ENCODE measurements at regions not wholly inside any gene's neighbourhood (a gene's known extent, or its start where the extent isn't known, plus 50 kb on each side); places are given as distances from the start of the nearest gene placed in this dataset.

DNA sequence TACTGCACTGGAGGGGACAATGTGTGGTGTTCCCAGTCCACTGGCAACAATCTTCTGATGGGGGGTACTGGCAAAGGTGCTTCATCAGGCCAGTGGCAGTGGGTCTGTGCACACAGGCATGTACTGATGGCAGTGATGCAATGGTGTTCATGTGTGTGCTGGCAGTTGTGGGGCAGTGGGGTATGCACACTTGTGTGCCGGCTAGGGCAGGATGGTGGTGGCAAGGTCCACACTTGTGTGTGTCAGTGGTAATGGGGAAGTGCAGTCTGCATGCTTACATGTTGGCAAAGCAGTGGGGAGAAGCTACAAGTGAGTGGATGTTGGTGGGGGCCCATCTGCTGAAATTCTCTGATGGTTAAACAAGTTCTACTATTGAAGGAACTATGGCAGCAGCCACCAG, 504.6 kb upstream of the ZNF462 start:
- no peak for DNase-seq

DNA sequence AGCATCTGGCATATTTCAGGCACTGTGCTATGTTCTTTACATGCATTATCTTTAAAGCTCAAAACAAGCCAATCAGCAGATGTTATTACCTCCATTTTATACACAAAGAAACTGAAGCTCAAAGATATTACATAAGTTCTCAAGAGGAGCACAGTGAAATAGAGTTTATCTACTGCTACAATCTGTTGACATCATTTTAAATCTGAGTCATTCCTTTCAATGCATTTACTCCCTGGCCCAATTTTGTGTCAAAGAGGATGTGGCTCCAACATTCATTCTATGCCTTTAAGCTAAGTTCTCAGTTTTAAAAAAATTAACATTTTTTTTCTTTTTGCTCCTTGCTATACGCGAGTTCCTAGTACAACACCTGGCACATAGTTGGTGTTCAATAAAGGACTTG, 486.3 kb upstream of the ZNF462 start:
- no peak for DNase-seq

DNA sequence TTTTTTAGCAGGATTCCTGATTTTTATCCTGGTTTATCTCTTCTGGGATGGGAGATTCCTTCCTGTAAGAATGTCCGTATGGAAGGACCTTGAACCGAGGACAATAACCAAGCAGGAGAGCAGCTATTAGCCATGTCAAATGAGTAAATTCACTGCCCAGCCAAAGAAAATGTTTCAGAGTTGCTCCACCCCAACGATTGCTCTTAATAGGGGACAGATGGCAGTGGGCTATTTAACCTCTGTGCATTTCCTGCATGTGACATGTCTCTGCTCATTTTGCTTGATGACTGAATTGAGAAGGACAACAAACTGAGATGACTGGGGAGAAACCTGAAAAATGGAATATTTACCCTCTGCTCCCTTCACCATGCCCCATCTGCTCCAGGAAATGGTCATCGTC, 479.9 kb upstream of the ZNF462 start:
- DNase-seq: no peak

DNA sequence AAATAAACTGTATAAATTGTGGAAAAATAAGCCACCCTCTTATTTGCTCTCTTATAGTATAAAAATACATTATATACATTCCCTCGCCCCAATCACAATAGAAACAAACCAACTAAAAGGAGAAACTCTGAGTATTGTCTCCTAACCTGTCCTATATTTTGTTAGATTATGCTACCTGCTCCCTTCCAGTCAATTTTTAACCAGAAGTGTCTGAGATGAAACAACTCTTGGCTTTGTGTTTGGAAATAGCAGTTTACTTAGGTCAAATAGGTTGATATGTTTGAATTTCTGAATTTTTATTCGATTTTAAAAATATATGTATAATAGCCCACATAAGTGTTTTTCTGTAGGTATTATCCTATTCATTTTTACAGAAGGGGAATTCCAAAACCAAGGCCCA, 475.0 kb upstream of the ZNF462 start:
- no peak for DNase-seq

DNA sequence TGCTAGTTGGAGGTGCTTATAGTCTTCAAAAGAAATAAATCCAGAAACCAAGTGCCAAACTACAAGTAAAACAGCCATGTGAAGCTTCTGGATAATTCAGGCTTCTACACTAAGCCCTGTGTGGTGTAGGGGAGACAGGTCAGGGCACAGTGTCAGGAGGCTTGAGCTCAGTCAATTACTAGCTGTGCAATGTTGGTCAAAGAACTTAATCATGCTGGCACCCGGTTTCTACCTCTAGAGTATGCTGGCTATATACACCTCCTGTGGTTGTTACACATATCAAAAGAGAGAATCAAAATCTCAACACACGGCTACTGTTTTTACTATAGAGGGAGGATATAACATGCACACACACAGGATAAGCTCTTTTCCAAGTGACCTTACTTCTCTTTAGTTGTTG, 469.7 kb upstream of the ZNF462 start:
- DNase-seq: no peak

- DNase-seq: no peak
These were observed 462.8 kb upstream of the ZNF462 start for GRCh38 chr9:106400170-106400569.

DNA sequence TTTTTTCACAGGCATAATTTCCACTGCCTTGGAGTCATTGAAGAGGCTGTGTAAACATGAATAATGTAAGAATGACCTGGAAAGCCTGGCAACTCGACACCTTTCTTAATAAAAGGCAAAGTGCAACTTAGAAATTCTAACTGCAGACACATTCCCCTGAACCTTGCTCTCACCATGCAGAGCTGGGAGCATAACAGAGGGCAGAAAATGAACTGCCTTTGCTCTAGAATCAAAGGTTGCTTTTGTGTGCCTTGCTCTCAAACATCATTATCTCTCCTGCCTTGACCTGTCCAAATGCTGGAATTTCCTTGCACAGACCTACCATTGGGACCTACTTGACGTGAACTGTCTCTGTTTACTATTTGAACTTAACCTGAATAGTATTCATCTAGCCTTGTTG, 462.0 kb upstream of the ZNF462 start:
- no peak for DNase-seq

GRCh38 chr9:106403081-106403480, 459.9 kb upstream of the ZNF462 start:
- no peak for DNase-seq

- DNase-seq: no peak
These were observed 458.8 kb upstream of the ZNF462 start for GRCh38 chr9:106404137-106404536.

DNA sequence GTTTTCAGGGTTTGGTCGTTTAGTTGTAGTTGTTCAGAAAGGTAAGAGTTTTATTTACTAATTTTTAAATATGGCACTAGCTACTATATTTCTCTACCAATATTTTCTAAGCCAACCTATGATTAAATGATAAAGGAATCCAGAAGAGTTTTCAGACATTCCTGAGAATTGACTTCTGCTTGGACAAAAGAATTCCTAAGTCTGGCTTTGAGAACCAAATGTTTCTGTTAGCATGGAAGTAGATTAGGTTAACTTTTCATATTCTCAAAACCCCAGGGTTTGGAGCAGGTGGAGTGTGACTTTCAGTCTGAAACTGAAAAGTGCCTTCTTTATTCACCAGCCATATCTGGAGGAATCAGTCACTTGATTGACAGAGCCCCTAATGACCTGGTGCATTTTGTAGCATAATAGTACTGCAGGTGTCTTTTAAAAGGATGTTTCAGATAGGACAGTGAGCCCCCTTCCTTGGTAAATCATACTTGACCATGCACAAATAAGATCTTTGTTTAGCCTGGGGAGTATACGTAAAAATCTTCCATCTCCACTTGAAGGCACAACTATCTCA, 457.0 kb upstream of the ZNF462 start:
- no peak for DNase-seq

DNA sequence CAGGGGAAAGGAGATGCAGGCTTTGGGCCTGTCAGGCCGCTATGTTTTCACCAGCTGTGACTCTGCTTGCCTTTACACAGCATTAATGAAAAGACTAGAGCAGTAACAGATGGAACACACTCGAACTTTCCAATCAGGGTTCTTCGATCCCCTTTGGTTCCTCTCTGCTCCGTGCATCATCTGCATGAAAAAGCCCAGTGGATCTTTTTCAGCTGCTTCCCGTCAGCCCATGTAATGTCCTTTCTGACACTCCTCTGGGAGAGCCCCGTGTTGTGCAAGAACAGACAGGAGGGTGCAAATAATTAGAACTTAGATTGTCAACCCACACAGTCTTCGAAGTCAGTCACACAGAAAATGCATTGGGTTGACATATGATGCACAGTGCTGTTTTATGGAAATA, 448.9 kb upstream of the ZNF462 start:
- no peak for DNase-seq

- no peak for DNase-seq
These were observed 445.3 kb upstream of the ZNF462 start for GRCh38 chr9:106417685-106418084.

DNA sequence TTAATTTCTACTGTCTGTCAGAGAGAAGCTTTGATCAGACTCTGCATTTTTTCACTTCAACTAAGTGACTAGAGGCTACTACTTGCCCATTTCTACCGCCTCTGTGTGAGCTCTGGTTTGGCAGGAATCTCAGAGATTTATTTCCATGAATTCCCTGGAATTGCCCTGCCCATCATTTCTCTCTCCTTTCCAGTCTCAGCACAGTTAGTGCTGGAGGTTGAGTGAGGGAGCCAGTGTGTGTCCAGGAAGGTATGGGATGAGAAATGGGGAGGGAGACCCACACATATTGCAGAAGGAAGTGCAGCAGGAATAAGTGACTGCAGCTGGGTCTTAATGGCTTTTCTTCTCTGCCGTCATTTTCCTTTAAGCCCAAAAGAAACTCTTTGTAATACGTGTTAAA, 443.1 kb upstream of the ZNF462 start:
- no peak for DNase-seq

DNA sequence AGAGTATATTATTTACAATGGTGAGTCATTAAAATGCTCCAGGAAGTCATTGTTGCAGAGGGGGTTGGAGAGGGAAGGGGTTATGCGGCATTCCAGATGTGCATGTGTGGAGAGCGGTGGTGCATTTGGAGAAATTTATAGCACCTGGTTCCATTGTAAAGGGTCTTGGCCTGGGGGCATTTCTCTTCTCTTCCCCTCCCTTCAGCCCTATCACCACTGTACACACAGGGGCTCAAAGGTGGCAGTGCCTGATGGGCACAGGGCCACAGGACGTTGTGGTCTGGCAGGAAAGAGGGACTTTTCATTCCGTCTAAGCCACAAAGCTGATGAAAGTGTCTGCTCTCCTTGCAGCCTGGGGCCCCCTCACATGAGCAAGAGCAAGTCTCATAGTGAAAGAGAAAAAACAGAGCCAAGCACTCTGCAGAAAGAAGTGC, 442.4 kb upstream of the ZNF462 start:
- DNase-seq: peak; percentile 58

DNA sequence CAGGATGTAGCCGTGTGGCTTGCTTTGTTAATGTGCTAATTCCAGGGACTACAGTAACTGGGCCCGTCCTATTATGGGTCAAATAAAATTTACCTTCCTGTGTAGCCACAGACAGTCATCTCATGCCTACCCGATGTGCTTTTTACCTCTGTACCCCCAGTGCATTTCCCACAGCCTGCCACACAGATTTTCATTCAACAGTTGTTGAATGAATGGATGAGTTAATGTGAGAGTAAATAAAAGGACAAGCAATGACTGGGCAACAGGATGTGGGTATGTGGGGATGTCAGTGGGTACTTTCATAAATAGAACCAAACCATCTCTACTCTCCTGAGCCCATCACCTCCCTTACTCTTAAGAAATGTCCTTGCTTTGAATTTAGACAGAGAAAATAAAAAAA, 441.2 kb upstream of the ZNF462 start:
- no peak for DNase-seq

DNA sequence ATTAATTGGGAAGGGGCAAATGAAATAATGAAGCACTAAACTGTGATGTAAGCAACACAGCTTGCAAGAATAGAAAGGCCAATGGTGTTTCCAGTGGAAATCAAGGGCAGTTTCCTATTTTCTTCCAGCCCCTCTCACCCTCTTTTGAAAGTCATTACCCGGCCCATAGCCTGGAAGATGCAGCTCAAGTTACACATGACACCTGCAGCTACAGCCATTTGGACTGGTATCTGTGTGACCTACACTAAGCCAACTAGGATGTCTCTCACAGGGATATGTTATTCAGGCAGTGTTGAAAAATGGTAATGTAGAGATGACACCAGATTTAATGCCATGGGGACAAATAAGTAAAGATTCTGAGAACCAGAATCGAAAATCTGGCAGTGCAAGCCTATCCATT, 439.4 kb upstream of the ZNF462 start:
- DNase-seq: no peak

- DNase-seq: no peak
These were observed 430.3 kb upstream of the ZNF462 start for GRCh38 chr9:106432631-106433030.

DNA sequence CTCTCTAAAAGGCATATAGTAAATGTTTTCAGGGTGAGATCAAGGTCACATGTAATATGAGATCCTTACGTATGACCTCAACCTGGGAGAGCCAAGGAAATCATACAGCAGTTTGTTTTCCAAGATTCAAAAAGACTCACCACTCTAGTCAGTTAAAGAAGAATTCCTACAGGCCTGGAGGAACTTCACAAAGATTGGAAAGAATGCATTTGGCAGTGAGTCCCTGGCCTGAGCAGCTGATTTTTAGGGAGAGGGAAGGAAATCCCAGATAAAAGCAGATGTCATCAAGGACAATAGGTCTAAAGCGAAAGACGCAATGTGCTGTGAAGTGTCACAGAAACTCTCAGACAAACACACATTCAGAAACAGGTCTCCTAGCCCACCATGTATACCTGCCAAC, 424.0 kb upstream of the ZNF462 start:
- DNase-seq: no peak

GRCh38 chr9:106441283-106441682, 421.7 kb upstream of the ZNF462 start:
- DNase-seq: no peak

- no peak for DNase-seq
These were observed 419.4 kb upstream of the ZNF462 start for GRCh38 chr9:106443520-106443919.

DNA sequence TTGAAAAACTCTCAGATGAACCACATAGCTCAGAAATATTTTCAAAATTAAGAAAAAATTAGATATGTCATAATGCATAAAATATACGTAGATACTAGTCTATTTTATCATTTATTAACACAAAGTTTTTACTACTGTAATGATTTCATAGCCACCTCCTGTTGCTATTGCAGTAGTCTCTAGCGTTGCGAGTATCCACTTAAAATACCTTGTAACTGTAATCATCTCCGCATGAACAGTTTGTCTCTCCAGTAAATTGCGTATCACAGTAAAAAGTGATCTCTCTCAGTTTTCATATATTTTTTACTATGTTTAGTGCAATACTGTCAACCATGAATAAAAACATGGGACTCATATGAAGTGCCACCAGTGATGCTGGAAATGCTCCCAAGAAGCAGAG, 417.9 kb upstream of the ZNF462 start:
- no peak for DNase-seq

DNA sequence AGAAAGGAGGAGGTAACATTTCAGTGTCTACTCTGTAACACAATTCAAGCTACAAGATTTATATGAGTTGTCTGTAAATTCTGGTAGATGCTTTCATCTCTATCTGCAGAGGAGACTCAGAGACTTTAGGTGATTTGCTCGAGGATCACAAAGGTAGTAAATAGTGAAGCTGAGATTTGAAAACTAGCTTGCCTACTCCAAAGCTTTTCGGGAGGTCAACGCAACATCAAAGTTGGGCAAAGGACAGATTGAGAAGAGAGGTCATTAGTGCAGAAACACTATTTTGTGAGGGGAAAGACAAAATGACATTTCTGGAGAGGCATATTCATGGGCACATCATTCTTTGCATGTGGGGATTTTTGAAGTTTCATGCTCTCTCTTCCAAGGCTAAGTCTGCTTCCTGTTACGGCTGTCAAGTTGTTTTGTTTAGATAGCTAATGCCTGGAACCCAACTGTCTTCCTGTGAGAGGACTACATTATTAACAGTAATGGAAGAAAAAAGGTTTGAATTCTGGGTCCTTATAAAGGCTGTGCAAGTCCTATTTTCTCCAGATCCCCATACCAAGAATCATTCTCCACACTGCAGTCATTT, 413.5 kb upstream of the ZNF462 start:
- DNase-seq: no peak

GRCh38 chr9:106450549-106450948, 412.4 kb upstream of the ZNF462 start:
- DNase-seq: no peak

DNA sequence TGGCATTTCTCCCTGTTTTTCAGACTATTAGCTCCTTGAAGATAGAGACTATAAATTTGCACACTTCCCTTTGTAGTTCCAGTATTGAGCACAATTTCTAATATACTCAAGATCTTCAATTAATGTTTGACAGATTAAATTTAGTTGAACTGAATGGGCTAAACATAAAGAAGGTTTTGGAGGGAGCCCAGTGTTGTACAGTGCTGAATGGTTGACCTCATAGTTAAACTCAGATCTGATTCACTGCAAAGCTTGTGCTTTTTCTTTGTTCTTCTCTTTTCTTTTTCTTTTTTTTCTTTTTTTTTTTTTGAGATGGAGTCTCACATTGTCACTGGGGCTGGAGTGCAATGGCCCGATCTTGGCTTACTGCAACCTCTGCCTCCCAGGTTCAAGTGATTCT, 411.7 kb upstream of the ZNF462 start:
- DNase-seq: no peak

DNA sequence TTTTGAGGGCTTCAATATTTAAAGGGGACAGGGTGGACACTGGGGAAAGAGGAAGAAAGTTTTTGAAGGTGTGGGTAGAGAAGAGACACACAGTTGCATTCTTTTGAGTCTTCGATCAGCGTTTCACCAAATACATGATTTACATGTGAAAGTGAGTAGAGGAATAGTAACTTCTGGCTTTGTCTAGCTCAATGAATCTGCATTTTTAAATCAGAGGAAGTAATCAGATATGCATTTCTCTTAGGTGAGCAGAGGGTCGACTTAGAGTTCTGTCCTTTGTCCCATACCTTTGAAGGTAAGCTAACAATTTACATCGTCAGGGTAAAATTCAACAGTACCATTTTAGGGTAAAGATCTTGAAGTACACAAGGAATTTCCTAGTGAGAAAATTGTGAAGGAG, 406.4 kb upstream of the ZNF462 start:
- no peak for DNase-seq

Data from T1000 (cell line).